NCI-H82 (cell line): ENCODE measurements at regions not wholly inside any gene's neighbourhood (a gene's known extent, or its start where the extent isn't known, plus 50 kb on each side); places are given as distances from the start of the nearest gene placed in this dataset.
A peak's percentile ranks its signal among the peaks of the same experiment; 100 is the strongest.
"Not testable (repeated sequence)": the region's sequence is repeated elsewhere in the genome, so short reads cannot be mapped to it uniquely, and the experiment has no call there.

Experiments used
- DNase-seq: peaks from one replicate; lab custom pipeline; 2025; lab: John Stamatoyannopoulos, UW

- DNase-seq = no peak
Measured at GRCh38 chr20:12072221-12072953, 154.7 kb downstream of the BTBD3 start.

- no peak for DNase-seq
Measured at GRCh38 chr20:12072954-12073264, 155.2 kb downstream of the BTBD3 start.

- no peak for DNase-seq
Measured at GRCh38 chr20:12074111-12074655, 156.5 kb downstream of the BTBD3 start.

GRCh38 chr20:12076200-12076599, 158.5 kb downstream of the BTBD3 start:
- peak; percentile 24 for DNase-seq

GRCh38 chr20:12077875-12078274, 160.2 kb downstream of the BTBD3 start:
- DNase-seq = no peak

GRCh38 chr20:12079490-12079889, 161.8 kb downstream of the BTBD3 start:
- DNase-seq = no peak

- no peak for DNase-seq
Measured at GRCh38 chr20:12083269-12083668, 165.6 kb downstream of the BTBD3 start.

GRCh38 chr20:12084482-12084881, 166.8 kb downstream of the BTBD3 start:
- no peak for DNase-seq

- no peak for DNase-seq
Measured at GRCh38 chr20:12086359-12086758, 168.7 kb downstream of the BTBD3 start.

GRCh38 chr20:12090920-12091319, 173.2 kb downstream of the BTBD3 start:
- DNase-seq = no peak

- no peak for DNase-seq
Measured at GRCh38 chr20:12093057-12093796, 175.5 kb downstream of the BTBD3 start.

GRCh38 chr20:12093797-12094190, 176.1 kb downstream of the BTBD3 start:
- DNase-seq = not testable (repeated sequence)

- no peak for DNase-seq
Measured at GRCh38 chr20:12095180-12095920, 177.7 kb downstream of the BTBD3 start.

GRCh38 chr20:12098421-12098820, 180.7 kb downstream of the BTBD3 start:
- peak; percentile 15 for DNase-seq

GRCh38 chr20:12108846-12109245, 191.2 kb downstream of the BTBD3 start:
- DNase-seq = no peak

GRCh38 chr20:12110274-12110673, 192.6 kb downstream of the BTBD3 start:
- no peak for DNase-seq

GRCh38 chr20:12110711-12111110, 193.0 kb downstream of the BTBD3 start:
- no peak for DNase-seq

- DNase-seq = no peak
Measured at GRCh38 chr20:12111431-12112088, 193.9 kb downstream of the BTBD3 start.

- no peak for DNase-seq
Measured at GRCh38 chr20:12112089-12112474, 194.4 kb downstream of the BTBD3 start.

- DNase-seq = no peak
Measured at GRCh38 chr20:12112665-12113064, 195.0 kb downstream of the BTBD3 start.

GRCh38 chr20:12113075-12113467, 195.4 kb downstream of the BTBD3 start:
- DNase-seq = no peak
